ENCODE measurements at regions not wholly inside any gene's neighbourhood (a gene's known extent, or its start where the extent isn't known, plus 50 kb on each side); places are given as distances from the start of the nearest gene placed in this dataset.

GRCh38 chr7:110595694-110596093 is 495.2 kb upstream of the LRRN3 start:
- no peak for TF ChIP-seq POLR2AphosphoS5 (IDR thresholded peaks at IDR 0.05; ENCODE audit: insufficient read depth in 1 of 2, low read depth in 1 of 2)
- TF ChIP-seq CTCF (IDR thresholded peaks at IDR 0.05), result no peak
- no peak for TF ChIP-seq POLR2A (IDR thresholded peaks at IDR 0.05)
